ENCODE measurements at regions not wholly inside any gene's neighbourhood (a gene's known extent, or its start where the extent isn't known, plus 50 kb on each side); places are given as distances from the start of the nearest gene placed in this dataset.

DNA sequence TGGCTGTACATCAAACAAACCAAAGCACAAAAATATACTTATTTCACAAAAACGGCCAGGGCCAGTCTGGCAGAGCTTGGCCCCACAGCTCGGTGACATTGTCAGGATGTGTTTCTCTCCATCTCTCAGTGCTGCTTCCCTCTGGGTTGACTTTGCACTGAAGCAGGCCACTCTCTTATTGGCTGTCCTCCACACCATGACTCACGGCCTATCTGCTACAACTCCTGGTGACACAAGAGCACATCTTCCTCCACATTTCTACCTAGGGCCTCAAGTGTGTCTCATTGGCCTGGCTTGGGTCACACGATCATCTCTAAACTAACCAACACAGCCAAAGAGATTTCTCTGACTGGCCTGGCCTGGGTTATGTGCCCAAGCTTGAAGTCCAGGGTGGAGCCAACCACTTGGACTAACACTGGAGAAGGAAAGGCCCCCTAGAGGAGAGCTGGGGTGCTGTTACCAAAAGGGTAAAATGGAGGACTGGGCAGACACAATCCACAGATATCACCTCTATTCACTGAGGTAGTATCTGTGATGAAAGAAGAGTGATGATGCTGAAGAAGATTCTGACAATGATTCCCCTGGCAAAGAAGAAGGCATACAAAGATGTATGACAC, 159.8 kb upstream of the TSHZ2 start:
- TF ChIP-seq, protein P1, sequence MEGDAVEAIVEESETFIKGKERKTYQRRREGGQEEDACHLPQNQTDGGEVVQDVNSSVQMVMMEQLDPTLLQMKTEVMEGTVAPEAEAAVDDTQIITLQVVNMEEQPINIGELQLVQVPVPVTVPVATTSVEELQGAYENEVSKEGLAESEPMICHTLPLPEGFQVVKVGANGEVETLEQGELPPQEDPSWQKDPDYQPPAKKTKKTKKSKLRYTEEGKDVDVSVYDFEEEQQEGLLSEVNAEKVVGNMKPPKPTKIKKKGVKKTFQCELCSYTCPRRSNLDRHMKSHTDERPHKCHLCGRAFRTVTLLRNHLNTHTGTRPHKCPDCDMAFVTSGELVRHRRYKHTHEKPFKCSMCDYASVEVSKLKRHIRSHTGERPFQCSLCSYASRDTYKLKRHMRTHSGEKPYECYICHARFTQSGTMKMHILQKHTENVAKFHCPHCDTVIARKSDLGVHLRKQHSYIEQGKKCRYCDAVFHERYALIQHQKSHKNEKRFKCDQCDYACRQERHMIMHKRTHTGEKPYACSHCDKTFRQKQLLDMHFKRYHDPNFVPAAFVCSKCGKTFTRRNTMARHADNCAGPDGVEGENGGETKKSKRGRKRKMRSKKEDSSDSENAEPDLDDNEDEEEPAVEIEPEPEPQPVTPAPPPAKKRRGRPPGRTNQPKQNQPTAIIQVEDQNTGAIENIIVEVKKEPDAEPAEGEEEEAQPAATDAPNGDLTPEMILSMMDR (IDR thresholded peaks at IDR 0.05): no peak
- no peak for TF ChIP-seq POLR2A (IDR thresholded peaks at IDR 0.05)

Data from Peyer's patch (tissue), 4 donors.